DMS153 treated with DMSO at 0.1 percent for 48 hours (cell line): ENCODE measurements at regions not wholly inside any gene's neighbourhood (a gene's known extent, or its start where the extent isn't known, plus 50 kb on each side); places are given as distances from the start of the nearest gene placed in this dataset.
"Not testable (repeated sequence)": the region's sequence is repeated elsewhere in the genome, so short reads cannot be mapped to it uniquely, and the experiment has no call there.

ENCODE experiments used
- DNase-seq: peaks from one replicate; lab custom pipeline; 2025; ENCODE audit not compliant: unreplicated experiment; lab: John Stamatoyannopoulos, UW

GRCh38 chr1:193451606-193452005 is 265.2 kb upstream of the B3GALT2 start:
- no peak for DNase-seq

GRCh38 chr1:193451001-193451400 is 264.6 kb upstream of the B3GALT2 start:
- no peak for DNase-seq

- no peak for DNase-seq
These were observed 262.5 kb upstream of the B3GALT2 start for GRCh38 chr1:193448682-193449461.

- DNase-seq: no peak
These were observed 257.5 kb upstream of the B3GALT2 start for GRCh38 chr1:193443886-193444285.

- DNase-seq: no peak
These were observed 252.4 kb upstream of the B3GALT2 start for GRCh38 chr1:193438771-193439170.

- DNase-seq: no peak
These were observed 251.9 kb upstream of the B3GALT2 start for GRCh38 chr1:193438312-193438711.

- DNase-seq: no peak
These were observed 251.4 kb upstream of the B3GALT2 start for GRCh38 chr1:193437785-193438184.

- not testable (repeated sequence) for DNase-seq
These were observed 250.9 kb upstream of the B3GALT2 start for GRCh38 chr1:193437333-193437732.

- no peak for DNase-seq
These were observed 249.4 kb upstream of the B3GALT2 start for GRCh38 chr1:193435781-193436180.

GRCh38 chr1:193434319-193434718 is 247.9 kb upstream of the B3GALT2 start:
- no peak for DNase-seq

- no peak for DNase-seq
These were observed 247.2 kb upstream of the B3GALT2 start for GRCh38 chr1:193433599-193433998.

- DNase-seq: no peak
These were observed 246.7 kb upstream of the B3GALT2 start for GRCh38 chr1:193432979-193433587.

GRCh38 chr1:193431265-193431977 is 245.0 kb upstream of the B3GALT2 start:
- DNase-seq: no peak

GRCh38 chr1:193427524-193427923 is 241.1 kb upstream of the B3GALT2 start:
- DNase-seq: no peak

GRCh38 chr1:193426061-193426460 is 239.6 kb upstream of the B3GALT2 start:
- no peak for DNase-seq

GRCh38 chr1:193421487-193421886 is 235.1 kb upstream of the B3GALT2 start:
- DNase-seq: no peak

GRCh38 chr1:193419295-193419694 is 232.9 kb upstream of the B3GALT2 start:
- no peak for DNase-seq

GRCh38 chr1:193418745-193419058 is 232.3 kb upstream of the B3GALT2 start:
- no peak for DNase-seq

GRCh38 chr1:193417945-193418744 is 231.7 kb upstream of the B3GALT2 start:
- DNase-seq: peak; percentile 67

- DNase-seq: no peak
These were observed 231.0 kb upstream of the B3GALT2 start for GRCh38 chr1:193417403-193417802.

- DNase-seq: no peak
These were observed 230.0 kb upstream of the B3GALT2 start for GRCh38 chr1:193416226-193417024.
